Hepatocyte (in vitro differentiated cells): ENCODE measurements at regions not wholly inside any gene's neighbourhood (a gene's known extent, or its start where the extent isn't known, plus 50 kb on each side); places are given as distances from the start of the nearest gene placed in this dataset.

ENCODE experiments used
- CTCF ChIP-seq: fragments of 200-600 bp; sonication (generic); IDR thresholded peaks from 2 replicates; pipeline ENCODE4 v1.5.1; 2016; ENCODE audit warnings: antibody characterized with exemption, mild to moderate bottlenecking; ENCODE audit not compliant: poor library complexity
- EZH2 ChIP-seq: fragments of 200-600 bp; sonication (generic); IDR thresholded peaks from 2 replicates; pipeline ENCODE4 v1.6.1; 2016; ENCODE audit warnings: antibody characterized with exemption, mild to moderate bottlenecking, borderline replicate concordance

- peak; percentile 83 for TF ChIP-seq CTCF
- no peak for TF ChIP-seq EZH2
Measured at GRCh38 chr10:29377333-29377961, 88.6 kb downstream of the LYZL1 start.
